ENCODE measurements at regions not wholly inside any gene's neighbourhood (a gene's known extent, or its start where the extent isn't known, plus 50 kb on each side); places are given as distances from the start of the nearest gene placed in this dataset.
"Not testable (repeated sequence)": the region's sequence is repeated elsewhere in the genome, so short reads cannot be mapped to it uniquely, and the experiment has no call there.

DNA sequence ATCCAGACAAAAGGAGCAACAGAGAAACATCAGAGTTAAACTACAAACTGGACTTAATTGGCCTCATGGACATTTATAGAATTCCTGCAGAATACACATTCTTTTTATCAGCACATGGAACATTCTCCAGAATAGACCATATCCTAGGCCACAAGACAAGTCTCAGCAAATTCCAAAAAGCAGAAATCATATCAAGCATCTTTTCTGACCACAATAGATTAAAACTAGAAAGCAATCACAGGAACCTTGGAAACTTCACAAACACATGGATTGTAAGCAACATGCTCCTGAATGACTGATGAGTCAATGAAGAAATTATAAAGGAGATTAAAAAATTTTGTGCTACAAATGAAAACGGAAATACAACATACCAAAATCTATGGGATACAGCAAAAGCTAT lies 526.7 kb downstream of the PCDH7 start:
- TF ChIP-seq POLR2A (IDR thresholded peaks at IDR 0.05): no peak
- TF ChIP-seq, protein P1, sequence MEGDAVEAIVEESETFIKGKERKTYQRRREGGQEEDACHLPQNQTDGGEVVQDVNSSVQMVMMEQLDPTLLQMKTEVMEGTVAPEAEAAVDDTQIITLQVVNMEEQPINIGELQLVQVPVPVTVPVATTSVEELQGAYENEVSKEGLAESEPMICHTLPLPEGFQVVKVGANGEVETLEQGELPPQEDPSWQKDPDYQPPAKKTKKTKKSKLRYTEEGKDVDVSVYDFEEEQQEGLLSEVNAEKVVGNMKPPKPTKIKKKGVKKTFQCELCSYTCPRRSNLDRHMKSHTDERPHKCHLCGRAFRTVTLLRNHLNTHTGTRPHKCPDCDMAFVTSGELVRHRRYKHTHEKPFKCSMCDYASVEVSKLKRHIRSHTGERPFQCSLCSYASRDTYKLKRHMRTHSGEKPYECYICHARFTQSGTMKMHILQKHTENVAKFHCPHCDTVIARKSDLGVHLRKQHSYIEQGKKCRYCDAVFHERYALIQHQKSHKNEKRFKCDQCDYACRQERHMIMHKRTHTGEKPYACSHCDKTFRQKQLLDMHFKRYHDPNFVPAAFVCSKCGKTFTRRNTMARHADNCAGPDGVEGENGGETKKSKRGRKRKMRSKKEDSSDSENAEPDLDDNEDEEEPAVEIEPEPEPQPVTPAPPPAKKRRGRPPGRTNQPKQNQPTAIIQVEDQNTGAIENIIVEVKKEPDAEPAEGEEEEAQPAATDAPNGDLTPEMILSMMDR (IDR thresholded peaks at IDR 0.05): no peak
- DNase-seq: no peak
- WGBS, 4 donors: 48 to 74% (median 53%) methylated on average over 1 of the region's 1 CpG
- no peaks in the 10 kb centered on the region for H3K36me3 ChIP-seq (replicated peaks in 1 of 2)
- H3K4me3 ChIP-seq: no peak overlapping the region
- intact Hi-C loops (cut with DNase I): no loop called here
- no peaks in the 10 kb centered on the region for H3K4me1 ChIP-seq (replicated peaks in 1 of 2)
- peaks cover 0 to 3% (median 0%) of the 10 kb centered on the region in 3 donors for H3K9me3 ChIP-seq (replicated peaks in 1 of 3)
- no peaks in the 10 kb centered on the region for H3K27me3 ChIP-seq
- no peak overlapping the region for H3K27ac ChIP-seq

GRCh38 chr4:31259119-31259518 lies 539.0 kb downstream of the PCDH7 start:
- intact Hi-C loops (cut with DNase I): no loop called here
- 84 to 94% (median 92%) methylated on average over 10 to 15 of the region's 15 CpGs for whole genome bisulfite sequencing, 4 donors
- H3K4me1 ChIP-seq (replicated peaks in 1 of 2): no peaks in the 10 kb centered on the region
- H3K4me3 ChIP-seq: no peak overlapping the region
- DNase-seq: no peak
- H3K27me3 ChIP-seq: no peaks in the 10 kb centered on the region
- H3K9me3 ChIP-seq (replicated peaks in 1 of 3): no peaks in the 10 kb centered on the region
- no peaks in the 10 kb centered on the region for H3K36me3 ChIP-seq (replicated peaks in 1 of 2)
- no peak overlapping the region for H3K27ac ChIP-seq
- TF ChIP-seq POLR2A (IDR thresholded peaks at IDR 0.05): no peak
- TF ChIP-seq, protein P1 (IDR thresholded peaks at IDR 0.05): no peak

DNA sequence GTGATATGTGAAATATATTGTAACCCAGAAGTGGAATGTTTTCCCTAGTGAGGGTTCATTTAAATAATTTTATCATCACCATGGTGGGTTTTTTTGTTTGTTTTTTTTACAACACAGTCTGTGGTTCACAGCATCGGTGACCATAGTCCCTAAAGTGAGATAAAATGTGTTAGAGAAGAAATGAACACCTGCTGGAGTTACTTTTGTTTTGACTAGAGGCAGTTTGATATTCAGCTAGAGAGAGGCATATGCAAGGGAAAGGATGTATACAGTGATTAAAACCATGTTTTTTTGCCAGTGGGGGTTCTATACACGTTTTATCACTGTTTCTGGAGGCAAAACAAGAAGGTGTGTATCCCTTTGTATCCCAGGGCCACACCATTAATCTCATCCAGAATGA lies 541.5 kb downstream of the PCDH7 start:
- intact Hi-C loops (cut with DNase I): no loop called here
- Histone ChIP-seq H3K27ac (no peak overlapping the region), H3K36me3 (replicated peaks in 1 of 2) (no peaks in the 10 kb centered on the region), H3K9me3 (replicated peaks in 1 of 3) (no peaks in the 10 kb centered on the region), H3K4me1 (replicated peaks in 1 of 2) (no peaks in the 10 kb centered on the region), H3K27me3 (no peaks in the 10 kb centered on the region), H3K4me3 (no peak overlapping the region)
- TF ChIP-seq, protein P1 (IDR thresholded peaks at IDR 0.05): no peak
- no peak for TF ChIP-seq POLR2A (IDR thresholded peaks at IDR 0.05)
- WGBS, 4 donors: 21 to 40% (median 34%) methylated on average over 2 of the region's 2 CpGs
- no peak for DNase-seq

GRCh38 chr4:31266094-31266493 lies 545.9 kb downstream of the PCDH7 start:
- H3K36me3 ChIP-seq (replicated peaks in 1 of 2); DNase-seq; intact Hi-C loops (cut with DNase I); H3K4me3 ChIP-seq; H3K27me3 ChIP-seq; H3K4me1 ChIP-seq (replicated peaks in 1 of 2); H3K9me3 ChIP-seq (replicated peaks in 1 of 3); H3K27ac ChIP-seq: not testable (repeated sequence)
- WGBS, 4 donors: 81 to 92% (median 86%) methylated on average over 4 of the region's 4 CpGs

DNA sequence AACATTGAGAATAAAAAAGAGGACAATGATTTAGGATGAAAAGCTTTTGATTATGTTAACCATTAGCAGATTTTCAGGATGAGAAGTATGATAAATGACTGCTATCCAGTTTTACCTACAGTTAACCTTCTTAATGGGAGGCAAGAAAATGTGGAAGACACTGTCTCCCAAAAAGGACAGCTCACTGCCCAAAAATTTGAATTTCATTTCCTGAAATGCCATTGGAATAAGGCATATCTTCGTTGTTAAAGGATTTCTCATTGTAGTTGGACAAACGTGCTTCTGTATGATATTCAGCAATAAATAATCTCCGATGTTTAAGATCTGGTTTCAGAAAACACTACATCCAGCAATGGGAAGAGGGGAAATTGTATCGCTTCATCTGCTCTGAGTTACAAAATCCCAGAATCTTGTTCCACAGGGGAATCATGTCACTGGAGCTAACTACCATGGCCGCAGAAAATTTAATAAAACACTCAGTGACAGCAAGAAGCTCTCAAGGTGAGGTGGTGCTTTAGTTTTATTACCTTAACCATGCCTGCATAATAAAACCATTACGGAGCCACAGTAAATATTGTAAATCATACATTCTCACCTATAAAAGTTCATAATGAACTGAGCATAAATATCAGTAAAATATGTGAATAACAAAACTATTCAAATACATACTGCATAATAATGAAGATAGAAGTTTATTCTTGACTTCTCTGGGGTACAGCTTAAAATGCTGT lies 552.3 kb downstream of the PCDH7 start:
- intact Hi-C loops (cut with DNase I): no loop called here
- no peak for DNase-seq
- no peak for TF ChIP-seq POLR2A (IDR thresholded peaks at IDR 0.05)
- TF ChIP-seq, protein P1 (IDR thresholded peaks at IDR 0.05): no peak
- WGBS, 4 donors: 71 to 79% (median 73%) methylated on average over 6 of the region's 6 CpGs
- H3K27ac ChIP-seq: no peak overlapping the region
- H3K9me3 ChIP-seq (replicated peaks in 1 of 3): no peaks in the 10 kb centered on the region
- no peaks in the 10 kb centered on the region for H3K27me3 ChIP-seq
- H3K4me1 ChIP-seq (replicated peaks in 1 of 2): no peaks in the 10 kb centered on the region
- H3K36me3 ChIP-seq (replicated peaks in 1 of 2): no peaks in the 10 kb centered on the region
- H3K4me3 ChIP-seq: no peak overlapping the region

Data from adrenal gland (tissue), 9 donors.